ENCODE measurements at regions not wholly inside any gene's neighbourhood (a gene's known extent, or its start where the extent isn't known, plus 50 kb on each side); places are given as distances from the start of the nearest gene placed in this dataset.

DNA sequence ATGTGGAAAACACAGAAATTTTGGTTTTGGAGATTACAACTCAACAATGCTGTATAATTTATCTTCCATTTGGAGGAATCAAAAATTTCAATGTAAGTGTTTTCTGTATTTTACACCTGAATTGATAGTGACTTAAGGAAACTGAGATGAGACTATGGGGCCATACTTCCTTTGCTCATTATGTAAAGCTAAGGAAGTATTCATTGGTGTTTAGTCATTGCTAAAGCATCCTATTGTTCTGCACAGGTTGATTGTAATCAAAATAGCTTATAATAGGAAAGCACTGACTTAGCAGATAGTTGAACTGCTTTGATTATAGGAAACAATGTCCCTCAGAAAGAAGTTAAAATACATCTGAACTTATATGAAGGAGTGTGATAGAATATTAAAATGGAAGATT is 244.4 kb upstream of the SLITRK5 start:
- H3K27me3 Mint-ChIP-seq (ENCODE audit: low read depth) = no peaks in the 10 kb centered on the region
- no peaks in the 10 kb centered on the region for H3K4me1 Mint-ChIP-seq (ENCODE audit: low read depth)
- H3K36me3 Mint-ChIP-seq (ENCODE audit: insufficient read depth) = no peaks in the 10 kb centered on the region
- no peak for DNase-seq
- no peak overlapping the region for H3K4me3 Mint-ChIP-seq
- H3K9me3 Mint-ChIP-seq = peaks cover 5% of the 10 kb centered on the region
- no peak for ATAC-seq

DNA sequence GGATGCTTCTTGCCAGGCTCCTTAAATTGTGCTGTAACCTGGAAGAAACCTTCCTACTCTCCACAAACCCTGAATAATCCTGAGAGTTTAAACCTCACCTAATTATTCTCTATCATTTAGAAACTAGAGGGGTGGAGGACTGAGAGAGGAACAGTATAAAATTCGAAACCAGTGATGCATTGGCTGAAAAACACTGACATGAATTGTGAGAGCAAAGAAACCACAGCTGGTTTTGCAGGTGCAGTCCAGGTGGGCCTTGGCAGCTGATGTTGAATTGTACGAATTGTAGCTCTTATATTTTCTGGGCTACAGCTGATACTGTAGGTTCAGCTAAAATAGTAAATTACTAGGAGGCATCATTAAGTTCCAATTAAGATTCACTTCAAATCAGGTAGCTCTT is 227.0 kb upstream of the SLITRK5 start:
- Mint-ChIP-seq H3K36me3 (ENCODE audit: insufficient read depth) (no peaks in the 10 kb centered on the region), H3K9me3 (peaks cover 25% of the 10 kb centered on the region), H3K4me3 (no peak overlapping the region), H3K4me1 (ENCODE audit: low read depth) (no peaks in the 10 kb centered on the region), H3K27me3 (ENCODE audit: low read depth) (no peaks in the 10 kb centered on the region)
- DNase-seq = no peak
- ATAC-seq = no peak

DNA sequence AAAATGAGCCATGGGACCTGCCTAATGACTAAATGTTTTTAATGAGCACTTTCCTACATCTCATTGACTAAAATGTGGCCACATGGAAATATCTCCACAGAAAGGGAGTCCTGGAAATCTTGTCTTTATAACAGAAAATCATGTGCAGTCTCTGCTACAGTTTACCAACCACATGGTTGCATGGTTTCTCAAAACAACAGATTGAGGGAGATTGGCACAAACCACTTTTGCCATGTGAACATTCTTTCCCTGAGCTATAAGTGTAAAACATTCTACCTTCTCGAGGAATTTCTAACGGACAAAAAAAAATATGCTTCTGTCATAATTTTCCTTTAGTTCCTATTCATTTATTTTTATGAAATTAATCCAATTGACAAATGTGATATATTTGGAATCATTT is 218.9 kb upstream of the SLITRK5 start:
- no peaks in the 10 kb centered on the region for H3K4me1 Mint-ChIP-seq (ENCODE audit: low read depth)
- no peaks in the 10 kb centered on the region for H3K27me3 Mint-ChIP-seq (ENCODE audit: low read depth)
- DNase-seq = no peak
- no peak for ATAC-seq
- no peaks in the 10 kb centered on the region for H3K36me3 Mint-ChIP-seq (ENCODE audit: insufficient read depth)
- peaks cover 18% of the 10 kb centered on the region for H3K9me3 Mint-ChIP-seq
- no peak overlapping the region for H3K4me3 Mint-ChIP-seq

DNA sequence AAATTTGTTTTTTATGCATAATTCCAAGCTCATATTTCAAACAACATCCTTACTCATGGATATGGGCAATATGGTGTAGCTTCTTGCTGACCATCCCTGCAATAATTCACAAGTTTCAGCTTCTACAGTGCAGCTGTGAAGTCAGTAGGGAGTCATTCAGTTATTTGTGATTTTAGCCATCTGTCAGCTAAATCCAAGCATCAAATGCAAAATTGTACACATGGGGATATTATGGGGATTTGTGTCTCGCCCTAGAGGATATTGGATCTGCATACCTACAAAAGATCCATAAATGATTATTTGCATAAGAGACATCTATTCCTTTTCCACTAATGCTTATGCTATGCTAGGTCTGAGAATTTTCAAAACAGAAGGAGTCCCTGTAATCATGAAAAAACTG is 217.9 kb upstream of the SLITRK5 start:
- H3K9me3 Mint-ChIP-seq = peaks cover 17% of the 10 kb centered on the region
- no peak overlapping the region for H3K4me3 Mint-ChIP-seq
- H3K27me3 Mint-ChIP-seq (ENCODE audit: low read depth) = no peaks in the 10 kb centered on the region
- ATAC-seq = no peak
- H3K4me1 Mint-ChIP-seq (ENCODE audit: low read depth) = no peaks in the 10 kb centered on the region
- no peak for DNase-seq
- no peaks in the 10 kb centered on the region for H3K36me3 Mint-ChIP-seq (ENCODE audit: insufficient read depth)

DNA sequence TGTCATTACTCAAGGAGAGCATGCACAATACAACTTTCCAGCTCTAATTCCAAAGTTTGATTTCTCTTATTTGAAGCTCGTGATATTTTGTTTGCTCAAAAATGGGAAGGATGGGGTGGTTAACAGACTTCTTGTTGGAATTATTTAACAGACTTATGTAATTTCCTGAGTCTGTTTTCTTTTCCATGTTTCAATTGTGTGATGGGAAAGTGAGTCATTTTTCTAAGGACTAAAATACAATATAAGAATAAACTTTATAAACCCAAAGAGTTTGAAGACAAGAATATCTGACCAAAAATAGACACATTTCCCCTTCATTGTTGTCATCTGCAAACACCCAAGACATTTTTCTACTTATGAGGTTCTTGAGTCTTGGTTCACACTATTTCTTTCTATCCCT is 211.8 kb upstream of the SLITRK5 start:
- H3K27me3 Mint-ChIP-seq (ENCODE audit: low read depth) = no peaks in the 10 kb centered on the region
- H3K9me3 Mint-ChIP-seq = peaks cover 14% of the 10 kb centered on the region
- no peaks in the 10 kb centered on the region for H3K36me3 Mint-ChIP-seq (ENCODE audit: insufficient read depth)
- DNase-seq (no peak), ATAC-seq (no peak)
- no peaks in the 10 kb centered on the region for H3K4me1 Mint-ChIP-seq (ENCODE audit: low read depth)
- no peak overlapping the region for H3K4me3 Mint-ChIP-seq

DNA sequence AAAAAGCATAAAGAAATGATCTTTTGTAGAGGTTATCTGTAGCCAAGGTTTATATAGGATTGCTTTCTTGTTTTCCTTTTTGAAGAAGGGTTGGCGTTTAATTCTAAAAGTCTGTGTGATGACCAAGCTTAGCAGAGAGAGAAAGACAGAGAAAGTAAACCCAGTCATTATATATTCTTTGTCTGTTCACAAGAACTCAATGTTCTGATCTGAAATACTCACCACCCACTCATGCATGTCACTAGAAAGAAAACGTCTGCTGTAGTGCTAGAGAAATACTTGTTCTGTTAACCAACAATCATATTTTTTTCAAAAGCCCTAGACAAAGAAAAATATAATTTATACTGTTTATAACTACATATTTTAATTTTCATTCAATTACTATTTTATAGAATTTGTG is 173.7 kb upstream of the SLITRK5 start:
- no peak for ATAC-seq
- Mint-ChIP-seq H3K4me1 (ENCODE audit: low read depth) (no peaks in the 10 kb centered on the region), H3K27me3 (ENCODE audit: low read depth) (no peaks in the 10 kb centered on the region), H3K36me3 (ENCODE audit: insufficient read depth) (no peaks in the 10 kb centered on the region), H3K4me3 (no peak overlapping the region), H3K9me3 (peaks cover 20% of the 10 kb centered on the region)
- DNase-seq = no peak

DNA sequence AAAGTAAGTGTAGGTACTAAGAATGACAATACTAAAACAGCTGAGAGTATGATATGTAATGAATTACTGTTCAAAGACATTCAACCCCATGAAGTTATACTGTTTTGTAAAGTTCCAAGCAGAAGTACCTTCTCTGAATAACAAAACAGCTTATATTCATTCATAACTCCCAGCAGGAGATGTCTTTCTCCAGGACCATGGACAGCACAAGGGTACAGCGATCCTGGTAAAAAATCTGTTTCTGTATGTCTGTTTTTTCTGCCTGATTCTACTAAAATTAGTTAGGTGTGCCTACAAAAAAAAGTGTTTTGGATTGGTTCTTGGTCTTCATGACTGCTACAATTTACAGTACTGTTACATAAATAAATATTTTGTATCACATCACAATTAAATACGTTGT is 172.5 kb upstream of the SLITRK5 start:
- no peaks in the 10 kb centered on the region for H3K36me3 Mint-ChIP-seq (ENCODE audit: insufficient read depth)
- no peaks in the 10 kb centered on the region for H3K27me3 Mint-ChIP-seq (ENCODE audit: low read depth)
- H3K4me1 Mint-ChIP-seq (ENCODE audit: low read depth) = no peaks in the 10 kb centered on the region
- ATAC-seq (no peak), DNase-seq (no peak)
- H3K9me3 Mint-ChIP-seq = peaks cover 27% of the 10 kb centered on the region
- H3K4me3 Mint-ChIP-seq = no peak overlapping the region

DNA sequence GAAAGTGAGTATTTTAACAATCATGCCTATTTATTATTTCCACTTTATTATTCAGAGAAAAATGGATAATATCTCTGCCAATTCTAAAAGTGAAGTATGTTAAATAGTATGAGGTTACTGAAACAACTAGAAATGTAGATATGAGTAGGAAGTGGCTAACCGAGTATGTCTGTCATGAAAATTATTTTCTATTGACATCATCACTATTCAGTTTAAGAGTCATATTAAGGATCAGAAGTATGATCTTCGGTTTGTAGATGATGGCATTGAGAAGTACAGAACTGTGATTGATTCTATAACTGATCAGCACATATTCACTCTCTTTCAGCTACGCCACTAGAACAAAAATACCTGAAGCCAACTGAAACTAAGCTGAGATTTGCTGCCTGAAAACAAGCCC is 146.4 kb upstream of the SLITRK5 start:
- ATAC-seq = no peak
- Mint-ChIP-seq H3K27me3 (ENCODE audit: low read depth) (no peaks in the 10 kb centered on the region), H3K4me1 (ENCODE audit: low read depth) (no peaks in the 10 kb centered on the region), H3K36me3 (ENCODE audit: insufficient read depth) (no peaks in the 10 kb centered on the region), H3K9me3 (peaks cover 13% of the 10 kb centered on the region), H3K4me3 (no peak overlapping the region)
- no peak for DNase-seq

DNA sequence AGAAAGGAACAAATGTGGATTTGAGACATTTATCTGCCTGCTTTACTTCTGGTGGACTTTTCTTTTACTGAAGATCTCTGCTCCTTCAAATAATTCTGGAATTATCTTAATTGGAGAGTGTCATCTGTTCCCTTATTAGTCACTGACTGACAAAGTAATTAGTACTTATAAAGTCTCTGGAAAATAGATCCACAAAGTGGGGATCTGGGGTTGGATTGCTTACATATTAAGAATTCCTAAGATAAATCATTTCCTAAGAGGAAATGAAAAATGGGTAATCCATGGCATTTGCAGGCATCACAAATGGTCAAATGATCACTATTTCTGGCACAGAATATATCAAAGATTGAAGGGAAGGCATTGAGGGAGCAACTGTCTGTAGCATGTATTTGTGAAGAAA is 137.4 kb upstream of the SLITRK5 start:
- ATAC-seq = no peak
- Mint-ChIP-seq H3K4me3 (no peak overlapping the region), H3K27me3 (ENCODE audit: low read depth) (no peaks in the 10 kb centered on the region), H3K9me3 (peaks cover 13% of the 10 kb centered on the region), H3K4me1 (ENCODE audit: low read depth) (no peaks in the 10 kb centered on the region), H3K36me3 (ENCODE audit: insufficient read depth) (no peaks in the 10 kb centered on the region)
- no peak for DNase-seq

DNA sequence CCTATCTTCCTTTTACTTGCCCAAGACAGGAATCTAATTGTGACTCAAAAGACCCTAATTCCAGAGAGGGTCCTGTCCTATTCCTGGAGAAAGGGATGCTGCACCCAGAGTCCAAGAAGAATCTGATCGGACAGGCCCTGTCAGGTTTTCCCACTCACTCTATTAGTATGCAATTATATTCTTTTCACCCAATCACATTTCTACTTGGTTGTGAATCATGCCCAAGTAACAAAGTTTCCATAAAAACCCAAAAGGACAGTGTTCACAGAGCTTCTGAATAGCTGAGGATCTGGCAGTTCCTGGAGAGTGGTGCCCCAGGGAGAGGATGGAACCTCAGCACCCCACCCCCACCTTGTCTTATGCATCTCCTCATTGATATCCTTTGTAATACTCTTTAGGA is 135.3 kb upstream of the SLITRK5 start:
- H3K27me3 Mint-ChIP-seq (ENCODE audit: low read depth) = no peaks in the 10 kb centered on the region
- H3K9me3 Mint-ChIP-seq = peaks cover 13% of the 10 kb centered on the region
- no peaks in the 10 kb centered on the region for H3K4me1 Mint-ChIP-seq (ENCODE audit: low read depth)
- ATAC-seq (no peak), DNase-seq (no peak)
- no peak overlapping the region for H3K4me3 Mint-ChIP-seq
- no peaks in the 10 kb centered on the region for H3K36me3 Mint-ChIP-seq (ENCODE audit: insufficient read depth)

DNA sequence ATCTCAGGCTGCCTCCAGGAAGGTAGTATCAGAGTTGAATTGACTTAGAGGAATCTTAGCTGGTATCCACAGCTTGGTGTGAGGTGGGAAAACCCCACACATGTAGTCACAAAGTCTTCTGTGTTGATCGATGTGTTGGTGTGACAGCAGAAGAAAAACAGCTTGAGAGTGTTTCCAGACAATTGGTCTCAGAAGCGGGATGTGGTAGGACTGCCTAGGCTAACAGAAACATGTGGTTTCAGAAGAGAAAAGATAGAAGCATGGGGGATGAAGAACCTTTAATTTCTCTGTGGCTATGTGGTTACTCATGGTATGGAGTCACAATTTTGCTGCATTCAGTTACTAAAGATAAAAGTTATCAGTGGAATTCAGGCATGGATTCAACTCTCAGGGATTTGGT is 134.7 kb upstream of the SLITRK5 start:
- H3K4me1 Mint-ChIP-seq (ENCODE audit: low read depth) = no peaks in the 10 kb centered on the region
- no peaks in the 10 kb centered on the region for H3K36me3 Mint-ChIP-seq (ENCODE audit: insufficient read depth)
- no peak for DNase-seq
- ATAC-seq = no peak
- H3K4me3 Mint-ChIP-seq = no peak overlapping the region
- H3K9me3 Mint-ChIP-seq = peaks cover 13% of the 10 kb centered on the region
- no peaks in the 10 kb centered on the region for H3K27me3 Mint-ChIP-seq (ENCODE audit: low read depth)

DNA sequence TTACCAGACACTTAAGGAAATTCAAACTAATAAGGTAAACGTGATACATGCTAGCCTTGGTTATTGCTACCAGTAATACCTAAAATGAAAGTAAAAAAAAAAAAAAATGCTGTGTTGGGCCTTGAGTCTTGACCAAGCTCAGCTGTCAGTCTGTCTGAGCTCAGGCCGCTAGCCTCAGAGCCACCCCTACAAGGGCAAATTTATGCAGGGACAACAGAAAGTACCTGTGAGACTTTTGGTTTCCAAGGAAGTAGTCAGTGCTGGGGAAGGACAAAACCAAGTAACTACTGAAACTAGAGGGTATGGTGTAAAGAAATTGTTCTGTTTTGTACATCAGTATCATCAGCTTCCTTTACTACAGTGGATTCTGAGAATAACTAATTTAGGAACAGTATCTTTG is 134.3 kb upstream of the SLITRK5 start:
- Mint-ChIP-seq H3K36me3 (ENCODE audit: insufficient read depth) (no peaks in the 10 kb centered on the region), H3K4me1 (ENCODE audit: low read depth) (no peaks in the 10 kb centered on the region), H3K9me3 (peaks cover 13% of the 10 kb centered on the region), H3K4me3 (no peak overlapping the region), H3K27me3 (ENCODE audit: low read depth) (no peaks in the 10 kb centered on the region)
- DNase-seq = no peak
- ATAC-seq = no peak

DNA sequence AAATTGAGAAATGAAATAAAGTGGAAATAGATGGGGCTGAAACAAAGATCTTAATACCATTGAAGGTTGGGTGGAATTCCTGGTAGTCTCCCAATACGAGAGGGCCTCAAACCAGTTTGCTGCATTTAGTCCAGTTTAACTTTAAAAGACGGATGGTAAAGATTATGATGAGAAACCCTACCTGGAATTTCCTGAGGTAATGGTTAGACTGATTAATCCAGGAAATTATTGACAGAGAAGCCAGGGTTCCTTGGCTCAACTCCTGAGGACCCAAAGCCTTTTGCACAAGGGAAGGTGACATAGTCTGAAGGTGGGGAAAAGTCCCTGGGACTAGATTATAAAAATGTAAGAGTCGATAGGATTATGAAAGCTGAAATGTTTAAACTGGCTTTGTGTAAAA is 133.2 kb upstream of the SLITRK5 start:
- H3K4me3 Mint-ChIP-seq = no peak overlapping the region
- ATAC-seq = no peak
- H3K4me1 Mint-ChIP-seq (ENCODE audit: low read depth) = no peaks in the 10 kb centered on the region
- H3K36me3 Mint-ChIP-seq (ENCODE audit: insufficient read depth) = no peaks in the 10 kb centered on the region
- H3K9me3 Mint-ChIP-seq = peaks cover 13% of the 10 kb centered on the region
- H3K27me3 Mint-ChIP-seq (ENCODE audit: low read depth) = no peaks in the 10 kb centered on the region
- no peak for DNase-seq

DNA sequence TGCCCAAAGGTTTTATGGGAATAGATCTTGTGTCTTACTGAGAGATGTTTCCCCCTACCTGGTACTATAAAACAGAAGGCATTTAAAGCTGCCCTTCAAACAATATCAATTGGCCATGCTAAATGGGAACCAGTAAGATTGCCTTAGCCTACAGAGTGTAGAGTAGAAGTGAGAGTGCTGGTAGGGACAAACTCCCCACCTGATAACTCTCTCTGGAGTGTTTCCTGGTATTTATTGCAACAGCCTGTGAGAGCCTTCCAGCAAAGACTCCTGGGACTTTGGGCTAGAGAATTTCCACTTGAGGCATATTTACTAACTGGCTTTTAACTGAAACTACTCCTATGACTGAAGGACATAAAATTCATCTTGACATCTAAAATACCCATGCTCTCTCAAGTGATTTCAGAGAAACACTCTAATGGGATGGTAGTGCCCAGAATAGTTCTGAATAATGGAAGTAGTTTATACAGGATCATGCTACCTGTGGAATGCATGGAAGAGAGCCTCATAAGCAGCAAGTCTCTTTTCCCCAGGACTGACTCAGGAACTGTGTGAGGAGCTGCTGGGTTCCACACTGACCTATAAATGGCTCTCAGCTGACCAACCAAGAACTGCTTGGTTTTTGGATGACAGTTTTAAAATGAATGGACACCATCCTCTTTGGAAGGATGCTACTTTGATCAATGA is 132.7 kb upstream of the SLITRK5 start:
- DNase-seq = no peak
- no peaks in the 10 kb centered on the region for H3K27me3 Mint-ChIP-seq (ENCODE audit: low read depth)

DNA sequence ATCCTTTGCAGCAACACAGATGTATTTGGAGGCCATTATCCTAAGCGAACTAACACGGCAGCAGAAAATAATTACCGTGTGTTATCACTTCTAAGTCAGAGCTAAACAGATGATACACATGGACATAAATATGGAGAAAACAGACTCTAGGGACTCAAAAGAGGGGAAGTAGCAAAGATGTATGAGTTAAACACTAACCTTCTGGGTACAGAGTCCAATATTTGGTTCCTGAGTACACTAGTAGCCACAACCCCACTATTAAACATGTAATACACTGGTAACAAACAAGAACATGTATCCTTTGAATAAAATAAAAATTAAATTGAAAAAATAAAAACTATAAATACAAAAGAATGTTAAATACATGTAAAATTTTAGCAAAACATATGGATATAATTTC is 118.0 kb upstream of the SLITRK5 start:
- Mint-ChIP-seq H3K36me3 (ENCODE audit: insufficient read depth) (no peaks in the 10 kb centered on the region), H3K4me3 (no peak overlapping the region), H3K27me3 (ENCODE audit: low read depth) (no peaks in the 10 kb centered on the region), H3K9me3 (peaks cover 5% of the 10 kb centered on the region), H3K4me1 (ENCODE audit: low read depth) (no peaks in the 10 kb centered on the region)
- no peak for DNase-seq
- no peak for ATAC-seq

More for the DNA sequence above, 132.7 kb upstream of the SLITRK5 start:
- Mint-ChIP-seq H3K36me3 (ENCODE audit: insufficient read depth) (no peaks in the 10 kb centered on the region), H3K4me3 (no peak overlapping the region), H3K4me1 (ENCODE audit: low read depth) (no peaks in the 10 kb centered on the region), H3K9me3 (peaks cover 14% of the 10 kb centered on the region)
- no peak for ATAC-seq

DNA sequence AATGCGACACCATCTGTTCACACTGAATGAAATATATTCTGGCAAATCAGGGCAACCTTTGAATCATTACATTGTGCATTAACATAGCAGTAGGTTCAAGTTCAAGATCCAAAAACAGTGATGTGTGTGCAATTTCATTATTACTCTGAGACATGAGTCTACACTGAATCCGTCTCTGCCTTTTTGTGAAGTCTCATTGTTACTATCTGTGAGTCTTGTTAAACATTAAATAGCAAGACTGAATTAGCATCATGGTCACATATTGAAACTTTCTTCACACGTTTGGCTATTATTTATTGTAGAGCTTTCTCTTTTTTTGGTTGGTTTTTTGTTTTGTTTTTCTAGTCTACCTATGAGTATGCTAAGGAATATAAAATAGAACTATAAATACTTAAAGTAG is 117.1 kb upstream of the SLITRK5 start:
- DNase-seq (no peak), ATAC-seq (no peak)
- Mint-ChIP-seq H3K9me3 (peaks cover 5% of the 10 kb centered on the region), H3K4me3 (no peak overlapping the region), H3K4me1 (ENCODE audit: low read depth) (no peaks in the 10 kb centered on the region), H3K27me3 (ENCODE audit: low read depth) (no peaks in the 10 kb centered on the region), H3K36me3 (ENCODE audit: insufficient read depth) (no peaks in the 10 kb centered on the region)

Data from activated T-cell treated with anti-CD3 and anti-CD28 coated beads, Interleukin-2, amount 50 U/mL, for 4 hours (primary cell).